Keratinocyte (primary cell): ENCODE measurements at regions not wholly inside any gene's neighbourhood (a gene's known extent, or its start where the extent isn't known, plus 50 kb on each side); places are given as distances from the start of the nearest gene placed in this dataset.

Source experiments
- DNase-seq: peaks from one replicate; pipeline ENCODE4 v3.0.0-alpha.2; 2011; ENCODE audit warnings: low read depth, missing footprints, low spot score
- FAIRE-seq: peaks from 2 replicates; lab custom pipeline; 2011; peaks lifted over from hg19 to GRCh38; lab: Jason Lieb, UNC
- H2AFZ ChIP-seq: 2 replicates; pipeline ENCODE4 v1.6.0; 2012; ENCODE audit warnings: low read length, control low read depth, inconsistent platforms; ENCODE audit not compliant: control insufficient read depth
- H3K27ac ChIP-seq: 2 replicates; pipeline ENCODE4 v1.5.1; 2011; ENCODE audit warnings: low read length; ENCODE audit not compliant: control insufficient read depth, insufficient read depth
- H3K27me3 ChIP-seq: 3 replicates; pipeline ENCODE4 v1.6.0; 2011; ENCODE audit warnings: low read length; ENCODE audit not compliant: control insufficient read depth, insufficient read depth; ENCODE audit errors: extremely low read depth
- H3K36me3 ChIP-seq, 2 experiments: 2 replicates in 1 of 2; 3 replicates in 1 of 2; pipeline ENCODE4 v1.5.1; 2011; ENCODE audit warnings: low read length in 2 of 2, mild to moderate bottlenecking in 1 of 2; ENCODE audit not compliant: control insufficient read depth in 2 of 2, insufficient read depth in 2 of 2; ENCODE audit errors: extremely low read depth in 1 of 2
- H3K4me1 ChIP-seq: 3 replicates; pipeline ENCODE4 v1.5.1; 2011; ENCODE audit warnings: low read length; ENCODE audit not compliant: control insufficient read depth, insufficient read depth; ENCODE audit errors: extremely low read depth
- H3K4me2 ChIP-seq: 3 replicates; pipeline ENCODE4 v1.6.0; 2011; ENCODE audit warnings: low read depth, low read length; ENCODE audit not compliant: control insufficient read depth, insufficient read depth; ENCODE audit errors: extremely low read depth
- H3K4me3 ChIP-seq, 3 experiments: fragments of 200-600 bp in 1 of 3; sonication (generic) in 1 of 3; 2 replicates in 2 of 3; 3 replicates in 1 of 3; pipeline ENCODE4 v1.5.1; 2011 to 2016; ENCODE audit warnings: low read length in 3 of 3, mild to moderate bottlenecking in 3 of 3, control low read depth in 2 of 3, inconsistent platforms in 1 of 3, low read depth in 1 of 3, mixed read lengths in 1 of 3, mixed run types in 1 of 3, moderate library complexity in 1 of 3; ENCODE audit not compliant: control insufficient read depth in 2 of 3, insufficient read depth in 2 of 3; ENCODE audit errors: extremely low read depth in 1 of 3
- H3K79me2 ChIP-seq: 2 replicates; pipeline ENCODE4 v1.6.0; 2012; ENCODE audit warnings: low read length; ENCODE audit not compliant: control insufficient read depth, insufficient read depth
- H3K9ac ChIP-seq: 3 replicates; pipeline ENCODE4 v1.6.0; 2011; ENCODE audit warnings: low read length; ENCODE audit not compliant: control insufficient read depth, insufficient read depth; ENCODE audit errors: extremely low read depth
- H3K9me1 ChIP-seq: 3 replicates; pipeline ENCODE4 v1.6.0; 2011; ENCODE audit warnings: low read length; ENCODE audit not compliant: control insufficient read depth, insufficient read depth; ENCODE audit errors: extremely low read depth
- H3K9me3 ChIP-seq: 2 replicates; pipeline ENCODE4 v1.5.1; 2012; ENCODE audit warnings: low read depth, low read length; ENCODE audit not compliant: control insufficient read depth
- H4K20me1 ChIP-seq: 3 replicates; pipeline ENCODE4 v1.6.0; 2011; ENCODE audit warnings: low read length; ENCODE audit not compliant: control insufficient read depth, insufficient read depth; ENCODE audit errors: extremely low read depth
- EZH2 ChIP-seq: IDR thresholded peaks from one replicate; pipeline ENCODE4 v1.6.1; 2012; ENCODE audit warnings: inconsistent platforms, mild to moderate bottlenecking, low read length, moderate library complexity
- dilution Hi-C: fragments of 300-500 bp; cut with MboI; formaldehyde crosslinking; loops from one replicate; pipeline ENCODE4 v1.7.0; 2020; ENCODE audit warnings: low sequenced_read_pairs; ENCODE audit not compliant: extremely low pct_ligation_motif_present
- TF ChIP-seq, protein P1 (sequence below), 3 experiments: IDR thresholded peaks in 1 of 3; conservative IDR thresholded peaks in 1 of 3; optimal IDR thresholded peaks in 1 of 3; 2 replicates in 2 of 3; 3 replicates in 1 of 3; pipeline versions ENCODE3 to v1.5.1; 2011; ENCODE audit warnings: low read length in 3 of 3, mild to moderate bottlenecking in 3 of 3, moderate library complexity in 2 of 3, control low read depth in 1 of 3, inconsistent platforms in 1 of 3; ENCODE audit not compliant: insufficient read depth in 2 of 3; ENCODE audit errors: extremely low read depth in 1 of 3

DNA sequence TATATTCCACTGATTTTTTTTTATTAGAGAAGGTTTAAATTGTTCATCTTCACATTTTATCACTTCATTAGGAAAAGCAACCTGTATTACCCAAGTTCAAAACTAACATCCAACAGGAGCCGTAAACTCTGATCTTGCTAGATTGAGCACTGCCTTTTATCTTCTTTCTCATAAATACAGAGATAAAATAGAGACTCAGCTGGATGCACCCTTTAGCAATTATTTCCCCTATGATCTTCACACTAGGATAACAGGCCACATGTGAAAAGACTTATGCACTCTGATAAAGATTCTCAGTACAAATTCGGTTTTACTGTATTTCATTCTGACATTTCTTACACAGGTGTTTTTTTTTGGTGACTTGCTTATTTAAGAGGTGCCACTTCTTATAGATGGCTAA, 2438.2 kb upstream of the PCDH20 start:
- TF ChIP-seq, protein P1, sequence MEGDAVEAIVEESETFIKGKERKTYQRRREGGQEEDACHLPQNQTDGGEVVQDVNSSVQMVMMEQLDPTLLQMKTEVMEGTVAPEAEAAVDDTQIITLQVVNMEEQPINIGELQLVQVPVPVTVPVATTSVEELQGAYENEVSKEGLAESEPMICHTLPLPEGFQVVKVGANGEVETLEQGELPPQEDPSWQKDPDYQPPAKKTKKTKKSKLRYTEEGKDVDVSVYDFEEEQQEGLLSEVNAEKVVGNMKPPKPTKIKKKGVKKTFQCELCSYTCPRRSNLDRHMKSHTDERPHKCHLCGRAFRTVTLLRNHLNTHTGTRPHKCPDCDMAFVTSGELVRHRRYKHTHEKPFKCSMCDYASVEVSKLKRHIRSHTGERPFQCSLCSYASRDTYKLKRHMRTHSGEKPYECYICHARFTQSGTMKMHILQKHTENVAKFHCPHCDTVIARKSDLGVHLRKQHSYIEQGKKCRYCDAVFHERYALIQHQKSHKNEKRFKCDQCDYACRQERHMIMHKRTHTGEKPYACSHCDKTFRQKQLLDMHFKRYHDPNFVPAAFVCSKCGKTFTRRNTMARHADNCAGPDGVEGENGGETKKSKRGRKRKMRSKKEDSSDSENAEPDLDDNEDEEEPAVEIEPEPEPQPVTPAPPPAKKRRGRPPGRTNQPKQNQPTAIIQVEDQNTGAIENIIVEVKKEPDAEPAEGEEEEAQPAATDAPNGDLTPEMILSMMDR (optimal IDR thresholded peaks at IDR 0.05 in 1 of 3, IDR thresholded peaks at IDR 0.05 in 1 of 3, conservative IDR thresholded peaks at IDR 0.05 in 1 of 3; ENCODE audit: extremely low read depth in 1 of 3, insufficient read depth in 2 of 3, low read length in 3 of 3): no peak
- no peak for TF ChIP-seq EZH2
- Histone ChIP-seq H3K9me1 (no peaks in the 10 kb centered on the region), H3K4me1 (no peaks in the 10 kb centered on the region), H4K20me1 (no peaks in the 10 kb centered on the region), H3K9ac (no peak overlapping the region), H2AFZ (no peak overlapping the region), H3K9me3 (no peaks in the 10 kb centered on the region), H3K4me2 (no peak overlapping the region), H3K27ac (no peak overlapping the region), H3K36me3 (no peaks in the 10 kb centered on the region), H3K79me2 (no peaks in the 10 kb centered on the region), H3K27me3 (no peaks in the 10 kb centered on the region), H3K4me3 (no peak overlapping the region)
- dilution Hi-C loops: no loop called here
- DNase-seq (no peak), FAIRE-seq (no peak)

DNA sequence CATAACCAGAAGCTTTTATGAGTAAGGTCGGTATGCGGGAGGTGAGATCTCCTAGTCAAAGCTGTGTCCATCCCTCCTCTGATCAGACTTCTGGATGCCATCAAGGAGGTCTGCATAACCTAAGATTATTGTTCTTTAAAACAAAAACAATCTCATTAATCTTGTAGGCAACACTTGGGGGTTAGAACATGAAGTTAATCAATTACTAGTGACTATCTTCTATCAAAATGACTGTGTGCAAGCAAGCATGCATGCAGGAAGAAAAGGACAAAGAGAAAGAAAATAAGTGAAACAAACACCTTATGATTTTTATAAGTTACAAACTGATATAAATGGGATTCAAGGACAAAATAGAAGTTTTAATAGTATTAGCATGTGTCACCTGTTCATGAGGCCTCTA, 2435.9 kb upstream of the PCDH20 start:
- no peak for TF ChIP-seq EZH2
- TF ChIP-seq, protein P1 (optimal IDR thresholded peaks at IDR 0.05 in 1 of 3, IDR thresholded peaks at IDR 0.05 in 1 of 3, conservative IDR thresholded peaks at IDR 0.05 in 1 of 3; ENCODE audit: extremely low read depth in 1 of 3, insufficient read depth in 2 of 3, low read length in 3 of 3): no peak
- Histone ChIP-seq H2AFZ (no peak overlapping the region), H4K20me1 (no peaks in the 10 kb centered on the region), H3K9me3 (no peaks in the 10 kb centered on the region), H3K4me2 (no peak overlapping the region), H3K9ac (no peak overlapping the region), H3K4me3 (no peak overlapping the region), H3K9me1 (no peaks in the 10 kb centered on the region), H3K27ac (no peak overlapping the region), H3K79me2 (no peaks in the 10 kb centered on the region), H3K4me1 (no peaks in the 10 kb centered on the region), H3K36me3 (no peaks in the 10 kb centered on the region), H3K27me3 (no peaks in the 10 kb centered on the region)
- DNase-seq (no peak), FAIRE-seq (no peak)
- dilution Hi-C loops: no loop called here
